ENCODE measurements at regions not wholly inside any gene's neighbourhood (a gene's known extent, or its start where the extent isn't known, plus 50 kb on each side); places are given as distances from the start of the nearest gene placed in this dataset.

DNA sequence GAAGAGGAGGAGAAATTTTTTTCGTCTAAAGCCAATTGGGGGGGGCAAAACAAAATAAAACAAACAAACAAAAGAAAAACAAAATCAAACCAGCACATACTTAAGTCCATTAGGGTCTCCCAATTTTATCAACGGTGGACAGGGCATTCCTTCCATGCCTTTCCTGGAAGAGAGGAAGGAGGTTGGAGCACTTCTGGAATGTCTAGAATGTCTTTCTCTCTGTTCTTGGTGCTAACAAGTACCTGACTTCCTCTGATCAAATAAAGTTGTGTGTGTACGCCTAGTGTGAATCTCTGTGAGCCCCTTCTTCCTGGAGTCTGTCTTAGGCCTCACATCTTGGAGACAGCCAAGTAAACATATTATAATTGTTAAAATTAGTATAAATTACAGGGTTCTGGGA is 399.0 kb upstream of the LRRTM1 start:
- TF ChIP-seq YY1 (IDR thresholded peaks at IDR 0.05; ENCODE audit: insufficient read depth, insufficient read length): no peak
- no peak for TF ChIP-seq ZNF274 (IDR thresholded peaks at IDR 0.05; ENCODE audit: low read depth, low read length)

Measured in NT2/D1 (cell line).